8988T (cell line): ENCODE measurements at regions not wholly inside any gene's neighbourhood (a gene's known extent, or its start where the extent isn't known, plus 50 kb on each side); places are given as distances from the start of the nearest gene placed in this dataset.

Experiments used
- DNase-seq: peaks from one replicate; pipeline ENCODE4 v3.0.0; 2011

DNA sequence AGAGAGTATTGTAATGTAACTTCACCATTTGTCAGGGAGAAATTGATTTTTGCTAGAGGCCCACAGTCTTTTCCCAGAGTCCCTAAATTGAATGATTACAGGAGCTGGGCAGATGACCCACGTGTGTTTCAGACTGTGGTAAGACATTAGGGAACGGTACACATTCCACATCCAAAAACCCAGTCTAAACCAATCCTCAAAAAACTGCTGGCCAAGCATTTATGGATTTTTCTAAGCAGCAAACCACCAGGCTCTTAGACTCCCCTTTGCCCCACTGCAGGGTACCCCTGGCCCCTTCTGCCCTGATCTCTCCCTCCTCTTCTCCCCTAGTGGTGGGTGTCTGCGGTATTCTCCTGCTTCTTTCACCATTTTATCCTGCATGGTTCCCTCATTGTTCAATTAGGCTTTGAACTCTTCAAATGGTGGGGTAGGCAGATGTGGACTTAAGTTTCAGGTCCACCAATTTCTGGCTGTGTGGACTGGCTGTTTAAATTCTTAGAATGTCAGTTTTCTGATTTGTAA is 135.5 kb upstream of the SORCS3 start:
- DNase-seq: no peak

DNA sequence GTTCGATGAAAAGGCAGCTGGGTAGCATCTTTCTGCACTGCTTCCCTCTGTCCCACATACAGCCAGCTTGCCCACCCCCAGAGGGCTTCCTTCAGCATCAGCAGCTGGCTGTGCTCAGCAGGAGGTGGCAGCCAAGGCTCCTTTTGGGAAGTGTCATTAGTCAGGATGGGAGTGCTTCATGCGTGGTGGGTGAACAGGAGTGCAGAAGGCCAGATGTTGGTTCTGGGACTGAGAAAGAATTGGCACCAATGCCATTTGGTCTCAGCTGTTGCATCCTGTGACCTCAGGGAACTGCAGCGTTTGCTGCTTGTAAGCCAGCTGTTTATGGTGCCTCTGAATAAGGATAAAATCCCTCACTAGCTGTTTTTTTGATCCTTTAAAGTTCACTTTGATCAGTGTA is 131.1 kb upstream of the SORCS3 start:
- no peak for DNase-seq

DNA sequence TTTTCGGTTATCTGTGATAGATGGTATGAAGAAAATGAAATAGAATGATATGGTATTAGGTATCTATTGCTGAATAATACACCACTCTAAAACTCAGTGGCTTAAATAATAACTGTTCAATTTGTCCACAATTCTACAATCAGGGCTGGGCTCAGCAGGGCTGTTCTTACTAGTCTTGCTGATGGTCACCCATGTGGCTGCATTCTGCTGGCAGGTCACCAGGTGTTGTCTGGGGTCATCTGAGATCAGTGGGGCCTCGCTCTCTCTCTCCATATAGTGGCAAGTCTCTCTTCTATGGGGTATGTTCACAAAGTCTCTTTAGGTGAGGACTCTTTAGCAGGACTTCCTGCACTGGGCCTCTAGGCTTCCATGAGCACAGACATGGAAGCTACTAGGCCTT is 130.4 kb upstream of the SORCS3 start:
- DNase-seq: no peak

DNA sequence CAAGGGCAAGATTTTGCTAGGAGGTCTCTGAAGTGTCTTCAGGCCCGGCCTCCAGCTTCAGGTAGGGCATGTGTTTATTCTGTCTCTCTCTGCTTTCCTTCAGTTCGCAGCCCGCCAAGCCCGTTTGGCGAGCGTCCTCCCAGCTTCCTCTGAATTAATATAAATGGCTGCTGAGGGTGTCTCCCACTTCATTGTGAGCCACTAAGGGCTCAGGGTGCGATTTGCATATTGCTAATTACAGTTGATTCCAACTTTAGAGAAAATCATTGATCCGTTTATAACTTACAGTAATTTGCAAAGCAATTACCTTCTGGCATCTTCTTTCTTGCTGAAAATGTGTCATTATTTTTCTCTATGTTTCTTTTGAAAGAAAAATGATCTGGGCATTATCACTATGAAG is 128.3 kb upstream of the SORCS3 start:
- DNase-seq: no peak

DNA sequence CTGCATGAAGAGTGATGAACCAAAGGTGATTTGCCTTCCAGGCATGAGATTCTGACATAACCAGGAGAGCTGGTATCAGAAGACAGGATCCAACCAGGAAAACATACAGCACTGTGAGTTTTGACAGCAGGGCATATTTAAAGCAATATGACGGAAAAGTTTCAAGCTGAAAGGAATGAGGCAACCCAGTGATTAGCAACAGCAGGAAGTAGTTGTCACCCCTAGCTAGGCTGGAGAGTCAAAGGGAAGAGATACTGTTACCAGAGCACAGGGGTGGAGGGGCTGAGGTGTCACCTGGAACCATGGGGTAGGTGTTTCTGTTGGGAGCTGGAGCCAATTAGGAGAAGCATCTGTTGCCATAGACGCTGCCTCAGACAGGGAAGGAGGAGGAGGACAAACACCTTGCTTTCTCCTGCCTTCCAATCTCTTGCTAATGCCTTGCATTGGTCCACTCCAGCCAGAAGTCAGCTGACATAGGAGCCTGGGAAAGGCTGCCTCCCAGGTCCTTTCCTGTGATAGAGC is 125.4 kb upstream of the SORCS3 start:
- no peak for DNase-seq

DNA sequence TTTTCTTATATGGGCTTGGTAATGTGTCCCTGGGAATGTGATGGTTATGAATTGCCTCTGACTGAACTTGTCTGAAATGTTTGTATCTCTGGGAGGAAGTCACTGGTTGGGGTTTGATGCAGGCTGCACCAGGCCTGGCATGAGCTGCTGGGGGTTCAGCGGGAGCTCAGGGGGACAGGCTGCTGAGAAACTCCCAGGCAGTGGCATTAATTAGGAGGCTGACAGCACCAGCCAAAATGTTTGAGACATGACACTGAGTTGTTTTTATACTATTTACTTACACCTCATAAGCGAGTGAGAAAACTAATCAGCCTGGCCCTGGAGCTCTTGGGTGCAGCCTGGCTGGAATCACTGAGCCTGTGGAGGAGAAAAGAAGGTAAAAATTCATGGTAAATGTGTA is 124.1 kb upstream of the SORCS3 start:
- DNase-seq: no peak

DNA sequence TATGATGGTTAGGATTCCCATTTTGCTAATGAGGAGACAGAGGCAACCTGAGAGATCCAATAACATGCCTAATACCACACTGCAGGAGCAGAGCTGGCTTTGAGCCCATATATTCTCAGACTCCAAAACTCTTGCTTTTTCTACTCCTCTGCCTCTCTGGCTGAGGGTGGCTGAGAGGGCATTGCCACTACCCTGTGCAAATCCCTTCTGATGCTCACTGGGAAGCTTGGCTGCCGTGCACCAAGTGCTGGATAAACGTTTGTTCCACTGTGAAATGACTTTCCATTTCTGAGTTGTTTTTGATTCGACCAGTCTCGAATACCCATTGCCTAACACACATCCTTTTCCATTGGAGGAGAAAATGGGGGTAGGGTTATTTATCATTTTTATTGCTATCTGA is 123.1 kb upstream of the SORCS3 start:
- no peak for DNase-seq

DNA sequence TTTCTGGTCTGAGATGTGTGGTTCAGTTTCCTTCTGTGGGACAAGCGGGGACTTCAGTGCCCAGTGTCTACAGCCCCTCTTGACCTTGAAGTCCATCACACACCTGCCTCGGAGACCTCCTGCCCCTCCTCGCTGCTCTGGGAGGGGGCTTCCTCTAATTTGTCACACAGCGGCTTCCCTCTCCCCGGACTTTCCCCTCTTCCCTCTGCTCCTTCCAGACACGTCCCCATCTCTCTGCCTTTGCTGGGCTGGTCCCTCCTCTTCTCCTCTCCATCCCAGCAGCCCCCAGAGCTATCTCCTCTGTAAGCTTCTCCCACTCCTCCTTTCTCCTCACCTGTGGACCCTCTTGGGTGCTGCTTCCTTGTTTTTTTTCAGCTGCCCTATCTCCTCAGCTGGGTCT is 122.2 kb upstream of the SORCS3 start:
- no peak for DNase-seq

DNA sequence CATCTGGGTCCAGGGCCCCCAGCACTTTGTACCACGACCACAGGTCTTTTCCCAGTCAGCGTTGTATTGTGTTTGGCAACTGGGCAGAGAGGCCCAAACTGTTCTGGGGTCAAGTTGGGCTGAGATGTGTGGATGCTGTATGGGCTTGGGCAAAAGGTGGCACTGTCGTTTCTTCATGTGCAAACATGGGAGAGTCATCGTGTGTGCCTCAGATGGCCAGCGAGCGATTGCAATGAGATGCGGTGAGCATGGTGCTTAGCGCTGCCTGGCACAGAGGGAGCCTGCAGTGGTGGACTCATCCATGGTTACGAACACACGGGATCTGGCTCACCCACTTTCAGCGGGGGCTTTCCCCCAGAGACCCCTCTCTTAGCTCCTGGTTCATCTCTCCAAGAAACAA is 120.4 kb upstream of the SORCS3 start:
- DNase-seq: no peak

DNA sequence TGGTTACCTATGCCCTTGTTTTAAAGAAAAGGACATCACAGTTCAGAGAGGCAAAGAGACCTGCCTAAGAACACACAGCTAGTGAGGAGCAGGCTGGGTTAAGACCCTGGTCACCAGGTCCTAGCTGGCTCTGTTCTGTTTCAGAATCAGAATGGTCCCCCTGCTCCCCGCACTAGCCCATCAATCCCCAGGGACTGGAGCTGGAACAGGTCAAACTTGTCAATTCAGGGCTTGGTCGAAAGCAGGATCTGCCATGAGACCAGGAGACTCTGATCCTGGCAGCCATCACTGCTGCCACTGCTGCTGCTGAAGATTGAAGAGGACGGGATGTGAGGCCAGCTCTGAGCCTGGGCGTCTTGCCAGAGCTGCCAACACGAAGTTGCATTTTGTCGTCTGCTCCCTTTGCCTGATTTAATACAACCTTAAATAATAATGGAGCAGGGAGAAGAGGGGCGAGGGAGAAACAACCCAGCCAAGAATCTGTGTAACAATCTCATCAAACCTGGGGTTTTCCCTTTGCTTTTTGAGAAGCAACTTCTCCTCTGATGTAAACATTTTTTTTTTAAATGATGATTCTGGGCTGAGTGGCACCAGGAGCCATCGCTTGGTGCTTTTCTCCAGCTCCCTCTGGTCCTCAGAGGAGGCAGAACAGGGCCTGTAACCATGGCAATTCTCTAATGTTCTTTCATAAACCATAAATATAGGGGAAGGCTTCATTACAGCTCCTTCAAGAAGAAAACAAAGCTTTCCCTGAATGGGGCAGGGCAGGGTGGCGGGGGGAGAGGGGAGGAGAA is 119.0 kb upstream of the SORCS3 start:
- no peak for DNase-seq

DNA sequence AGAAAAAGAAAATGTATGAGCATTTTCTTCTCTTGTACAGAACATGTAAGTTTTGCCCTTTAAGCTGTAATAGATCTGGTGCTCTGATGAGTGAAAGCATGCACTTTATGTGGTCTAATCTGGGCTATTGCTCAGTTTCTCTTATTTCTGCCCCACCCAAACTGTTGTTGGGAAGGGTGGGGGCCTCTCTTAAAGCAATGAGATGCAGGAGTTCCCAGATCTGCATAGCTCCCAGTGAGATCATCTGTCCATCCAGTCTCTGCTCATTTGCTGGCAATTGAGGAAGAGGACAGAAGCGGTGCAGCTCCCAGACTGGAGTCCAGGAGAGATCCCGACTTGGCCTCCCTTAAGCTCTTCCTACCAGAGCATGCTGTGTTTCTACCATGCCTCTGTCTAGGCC is 114.9 kb upstream of the SORCS3 start:
- no peak for DNase-seq

DNA sequence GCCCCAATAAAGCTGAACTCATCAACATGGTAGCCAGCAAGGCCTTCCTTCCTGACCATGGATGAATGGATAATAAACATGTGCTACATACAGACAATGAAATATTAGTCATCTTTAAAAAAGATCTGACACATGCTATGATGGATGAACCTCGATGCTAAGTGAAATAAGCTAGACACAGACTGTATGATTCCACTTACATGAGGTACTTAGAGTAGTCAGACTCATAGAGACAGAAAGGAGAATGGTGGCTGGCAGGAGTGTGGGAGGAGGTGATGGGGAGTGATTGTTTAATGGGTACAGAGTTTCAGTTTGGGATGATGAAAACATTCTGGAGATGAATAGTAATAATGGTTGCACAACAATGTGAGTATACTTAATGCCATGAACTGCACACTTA is 114.1 kb upstream of the SORCS3 start:
- no peak for DNase-seq

DNA sequence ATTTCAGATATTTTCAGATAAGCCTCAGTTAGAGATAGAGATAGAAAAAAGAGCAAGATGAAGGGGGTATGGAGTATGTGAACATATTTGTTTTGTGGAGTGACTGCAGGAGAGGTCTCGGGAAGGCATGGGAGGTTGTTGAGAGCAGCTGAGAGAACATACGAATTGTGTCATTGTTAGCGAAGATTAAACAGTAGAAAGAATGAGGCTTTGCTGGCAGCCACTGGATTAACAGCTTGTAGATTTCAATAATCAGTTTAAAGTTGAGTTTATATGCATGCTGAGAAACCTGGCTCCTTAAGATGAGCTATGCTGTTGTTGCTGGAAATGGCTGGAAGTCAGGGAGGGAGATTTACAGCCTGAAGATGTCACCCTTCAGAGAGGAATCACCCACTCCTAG is 100.9 kb upstream of the SORCS3 start:
- no peak for DNase-seq

DNA sequence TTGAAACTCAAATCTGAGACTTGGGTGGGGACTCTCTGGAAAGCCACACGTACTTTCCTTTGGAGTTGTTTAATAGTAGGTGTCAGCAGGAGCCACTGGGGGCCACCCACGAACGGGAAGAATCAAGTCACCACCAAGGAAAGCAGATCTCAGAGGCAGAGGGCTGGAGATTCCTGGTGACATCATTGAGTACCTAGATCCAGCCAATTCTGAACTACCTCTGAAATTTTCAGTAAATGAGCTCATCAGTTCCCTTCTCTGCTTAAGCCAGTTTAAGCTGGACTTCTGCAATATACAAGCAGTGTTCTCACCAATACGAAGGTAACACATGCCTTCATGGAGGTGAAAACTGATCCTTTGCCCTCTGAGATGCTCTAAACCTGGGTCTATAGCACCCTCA is 99.3 kb upstream of the SORCS3 start:
- DNase-seq: no peak

DNA sequence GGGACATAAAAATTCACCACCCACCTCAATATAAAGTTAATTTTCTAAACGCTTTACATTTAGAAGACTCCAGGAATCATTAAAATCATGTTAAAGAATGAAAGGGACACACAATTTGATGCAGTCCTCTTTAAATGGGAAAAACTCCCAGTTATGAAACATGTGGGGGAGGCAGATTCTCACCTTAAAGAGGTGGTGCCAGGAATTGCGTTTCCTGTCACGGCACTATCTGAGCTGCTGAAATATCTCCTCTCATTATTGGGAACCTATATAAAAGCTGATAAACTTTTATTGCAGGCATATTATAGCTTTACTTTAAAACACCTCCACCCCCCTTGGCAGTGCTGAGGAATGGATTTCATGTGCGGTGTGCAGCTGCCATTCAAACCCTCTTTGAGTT is 94.8 kb upstream of the SORCS3 start:
- DNase-seq: no peak

DNA sequence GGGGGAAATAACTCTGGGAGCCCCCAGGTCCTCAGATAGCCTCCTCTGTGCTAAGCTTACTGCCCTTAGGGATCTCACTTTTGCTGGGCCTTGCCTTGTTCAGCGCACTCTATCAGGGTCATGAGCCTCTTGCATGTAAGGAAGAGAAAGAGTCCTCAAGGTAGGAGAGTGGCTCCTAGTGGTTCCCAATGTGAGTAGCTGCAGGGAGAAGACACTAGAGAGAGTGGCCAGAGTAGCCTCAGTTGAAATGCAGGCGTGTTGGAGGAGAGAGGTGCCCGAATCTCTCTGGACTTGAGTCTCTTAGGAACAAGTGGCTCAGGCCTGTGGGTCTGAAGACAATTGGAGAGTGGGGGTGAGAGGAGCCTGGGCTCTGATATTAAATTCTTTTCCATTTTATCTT is 94.3 kb upstream of the SORCS3 start:
- DNase-seq: no peak

DNA sequence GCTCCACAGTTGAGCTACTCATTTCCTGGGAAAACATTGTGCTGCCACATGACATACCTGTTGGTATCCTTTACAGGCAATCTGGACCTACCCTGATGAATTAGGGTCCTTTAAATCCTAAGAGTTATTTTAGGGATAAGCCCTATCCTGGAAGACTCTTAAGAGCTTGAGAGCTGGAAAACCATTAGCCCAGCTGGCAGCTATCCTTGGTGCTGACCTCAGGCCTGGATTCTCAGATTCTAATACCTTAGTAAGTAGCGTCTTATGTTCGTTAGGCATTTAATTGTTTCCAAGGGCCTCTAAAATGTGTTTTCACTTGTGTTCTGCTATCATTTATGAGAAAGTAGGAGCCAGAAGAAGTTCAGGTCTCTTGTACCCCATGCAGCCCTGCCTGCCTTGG is 93.0 kb upstream of the SORCS3 start:
- DNase-seq: no peak

DNA sequence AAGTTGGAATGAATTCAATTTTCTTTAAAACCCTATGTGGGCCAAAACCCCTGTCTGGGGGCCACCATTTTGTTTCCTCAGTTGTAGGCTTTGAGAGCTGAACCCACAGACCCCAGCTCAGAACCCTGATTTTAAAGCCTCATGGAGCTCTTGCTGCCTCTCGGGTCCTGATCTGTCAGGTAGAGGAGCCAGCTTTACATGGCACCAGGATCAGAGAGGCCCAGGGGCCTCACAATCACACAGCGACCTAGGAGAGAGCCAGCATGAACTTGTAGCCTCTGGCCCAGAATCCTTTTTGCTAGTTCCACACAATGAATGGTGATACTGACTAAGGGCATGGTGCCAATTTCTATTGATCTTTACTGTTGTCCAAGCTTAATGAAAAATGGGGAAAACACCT is 84.3 kb upstream of the SORCS3 start:
- no peak for DNase-seq

DNA sequence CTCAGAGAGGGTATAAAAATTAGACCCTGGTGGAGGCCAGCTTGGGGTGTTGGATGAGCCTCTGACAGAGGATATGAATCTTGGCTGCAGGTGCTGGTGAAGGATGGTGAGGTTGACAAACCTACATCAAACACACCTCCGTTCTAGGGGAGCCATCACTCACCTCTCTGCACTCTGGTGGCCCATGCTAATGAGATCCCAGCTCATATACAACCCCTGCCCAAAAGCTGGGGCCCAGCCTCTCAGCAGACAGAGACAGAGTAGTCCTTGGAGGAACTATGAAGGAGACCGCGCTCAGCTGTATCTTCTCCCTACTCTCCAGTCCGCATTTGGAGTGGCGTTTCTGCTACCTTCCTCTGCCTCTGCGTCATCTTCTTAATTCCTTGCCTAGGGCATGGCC is 83.1 kb upstream of the SORCS3 start:
- DNase-seq: no peak

DNA sequence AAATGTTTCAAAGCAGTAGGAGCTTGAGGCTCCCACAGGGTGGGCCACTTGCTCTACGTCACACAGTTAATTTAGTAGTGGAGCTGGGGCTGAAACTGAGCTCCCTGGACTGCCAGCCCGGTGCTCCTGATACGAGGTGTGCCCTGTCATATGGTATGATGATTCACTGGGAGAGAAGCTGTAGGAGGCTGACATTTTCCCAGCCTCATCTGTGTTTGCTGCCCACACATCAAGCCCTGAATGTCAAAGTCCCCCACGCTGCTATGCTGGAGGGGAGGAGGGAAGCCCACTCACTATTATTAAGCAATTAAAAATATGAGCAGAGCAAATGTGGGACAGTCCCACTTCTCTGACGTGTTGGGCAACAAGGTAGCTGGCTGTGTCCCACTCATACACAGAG is 81.2 kb upstream of the SORCS3 start:
- DNase-seq: no peak

DNA sequence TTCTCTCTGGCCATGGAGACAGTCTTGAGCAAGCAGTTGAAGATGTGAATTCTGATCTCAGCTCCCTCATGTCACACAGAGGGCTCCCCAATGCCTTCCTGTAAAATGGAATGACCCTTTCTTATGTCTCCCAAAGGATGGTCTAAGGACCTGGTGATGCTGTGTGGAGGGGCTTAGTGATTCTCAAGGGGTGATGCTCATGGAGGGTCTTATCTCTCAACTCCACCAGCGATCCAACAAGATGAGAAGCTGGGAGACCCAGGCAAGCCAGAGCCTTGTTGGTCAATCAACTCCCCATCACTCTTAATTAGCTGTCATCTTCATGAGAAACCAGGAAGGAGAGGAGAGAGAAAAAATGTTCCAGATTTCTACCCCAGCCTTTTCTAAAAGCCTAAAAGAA is 78.0 kb upstream of the SORCS3 start:
- DNase-seq: no peak

DNA sequence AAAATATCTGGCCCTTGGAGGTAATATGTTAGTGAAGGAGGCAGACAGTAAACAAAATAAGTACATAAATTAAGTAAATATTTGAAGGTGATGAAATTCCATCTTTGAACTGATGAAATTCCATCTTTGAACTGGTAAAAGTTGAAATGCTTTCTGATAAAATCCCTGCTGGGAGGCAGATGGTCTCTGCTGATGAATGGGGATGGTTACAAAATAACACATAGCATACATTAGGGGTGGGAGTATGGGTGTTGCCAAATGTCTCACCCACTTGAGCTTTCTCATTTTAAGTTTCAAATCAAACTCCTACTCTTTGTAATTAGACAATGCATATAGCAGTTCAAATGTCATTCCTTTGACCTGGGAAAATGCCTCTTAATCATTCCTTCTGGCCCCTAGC is 77.5 kb upstream of the SORCS3 start:
- no peak for DNase-seq

DNA sequence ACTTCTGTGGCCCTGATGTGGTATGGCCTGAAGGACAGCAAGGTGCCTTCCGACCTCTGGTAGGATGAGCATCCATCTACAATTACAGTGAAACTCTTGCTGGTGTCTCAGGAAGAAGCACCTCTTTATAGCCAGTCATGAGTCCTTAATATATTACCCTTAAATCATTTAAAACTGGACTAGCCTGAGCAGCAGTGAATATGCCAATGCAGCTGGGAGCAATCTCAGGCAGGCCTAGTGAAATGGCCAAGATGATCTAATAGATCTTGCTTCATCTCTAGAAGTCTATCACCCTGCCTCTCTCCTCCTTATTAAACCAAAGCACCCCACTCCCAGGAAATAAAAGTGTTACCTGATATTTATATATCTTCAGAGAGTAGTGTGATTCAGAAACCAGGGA is 66.7 kb upstream of the SORCS3 start:
- DNase-seq: no peak

DNA sequence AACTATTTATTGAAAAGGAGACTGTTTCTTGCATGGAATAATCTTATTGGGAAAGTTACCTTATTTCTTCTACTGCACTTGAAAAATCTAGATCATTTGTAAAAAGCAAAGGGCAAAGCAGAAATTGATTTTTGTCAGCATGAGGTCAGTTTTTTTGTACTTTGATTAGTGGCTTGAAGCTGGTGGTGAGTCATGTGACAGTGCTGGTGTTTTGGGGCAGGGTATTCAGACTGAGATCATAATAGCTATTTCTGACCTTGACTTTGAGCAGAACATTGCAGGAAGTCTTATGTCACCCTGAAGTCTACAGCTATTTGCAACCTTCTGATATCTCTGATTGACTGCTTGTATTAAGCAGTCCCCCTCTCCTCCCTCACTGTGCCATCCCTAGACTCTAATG is 66.3 kb upstream of the SORCS3 start:
- no peak for DNase-seq

DNA sequence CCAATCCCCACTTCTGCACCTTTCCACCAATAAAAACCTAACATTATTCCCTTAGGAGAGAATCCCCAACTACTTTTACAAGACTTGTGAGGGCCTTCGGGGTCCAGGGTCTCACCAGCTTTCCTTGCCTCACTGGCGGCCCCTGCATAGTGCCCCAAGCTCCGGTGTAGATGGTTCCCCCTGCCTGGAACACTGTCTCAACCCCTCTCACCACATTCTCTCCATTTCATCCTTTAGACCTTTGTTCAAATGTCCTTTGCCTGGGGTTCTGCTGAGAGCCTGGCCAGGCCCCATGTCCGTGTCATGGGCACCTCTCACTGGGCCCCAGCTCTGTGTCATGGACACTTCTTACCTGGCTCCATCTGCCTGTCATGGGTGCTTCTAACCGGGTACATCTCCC is 64.5 kb upstream of the SORCS3 start:
- DNase-seq: no peak
